GM12878 (cell line): ENCODE measurements at regions not wholly inside any gene's neighbourhood (a gene's known extent, or its start where the extent isn't known, plus 50 kb on each side); places are given as distances from the start of the nearest gene placed in this dataset.
"Not testable (repeated sequence)": the region's sequence is repeated elsewhere in the genome, so short reads cannot be mapped to it uniquely, and the experiment has no call there.

Source experiments
- ATAC-seq: fragments of 200-7000 bp; cut with Tn5 transposase; 3 replicates; pipeline ENCODE4 v1.9.1; 2020; ENCODE audit warnings: mild to moderate bottlenecking, moderate library complexity
- BruUV-seq: library from RNA; stranded (reverse); fragments of 400-500 nt; replicated peaks from 2 replicates; lab custom pipeline; 2021; lab: Mats Ljungman, UMichigan
- CTCF ChIA-PET: fragments of 300-600 bp; sonication (Branson Sonifier 250); formaldehyde crosslinking; extraction: SDS; loops from one replicate; lab custom pipeline; 2021; ENCODE audit warnings: inconsistent platforms; lab: Yijun Ruan, JAX
- POLR2A ChIA-PET: fragments of 350-600 bp; formaldehyde crosslinking; extraction: SDS; loops from one replicate; lab custom pipeline; 2021; ENCODE audit warnings: inconsistent platforms; lab: Charles Lee
- RAD21 ChIA-PET: fragments of 300-600 bp; sonication (Branson Sonifier 250); formaldehyde crosslinking; loops from one replicate; lab custom pipeline; 2023; ENCODE audit warnings: antibody characterized with exemption; ENCODE audit not compliant: unreplicated experiment; lab: Charles Lee
- SMC1A ChIA-PET: fragments of 300-600 bp; sonication (Branson Sonifier 250); formaldehyde crosslinking; loops from one replicate; lab custom pipeline; 2023; ENCODE audit not compliant: unreplicated experiment, uncharacterized antibody; lab: Charles Lee
- DNase-seq: peaks from one replicate; pipeline ENCODE4 v3.0.0-alpha.2; 2011; ENCODE audit warnings: low read depth, low spot score
- FAIRE-seq: peaks from 3 replicates; lab custom pipeline; 2011; peaks lifted over from hg19 to GRCh38; lab: Jason Lieb, UNC
- H2AFZ ChIP-seq: 2 replicates; pipeline ENCODE4 v1.6.0; 2011; ENCODE audit warnings: low read depth, low read length, control low read depth; ENCODE audit not compliant: control insufficient read depth
- H3K27ac ChIP-seq: 2 replicates; pipeline ENCODE4 v1.5.1; 2011; ENCODE audit warnings: control low read depth; ENCODE audit not compliant: control insufficient read depth, insufficient read depth
- H3K27me3 ChIP-seq, 2 experiments: replicated peaks in 1 of 2; 2 replicates each; pipeline versions ENCODE4 v1.6.0 to v1.6.1; 2011; ENCODE audit warnings: low read length in 1 of 2; ENCODE audit not compliant: control insufficient read depth in 2 of 2, insufficient read depth in 2 of 2
- H3K36me3 ChIP-seq, 2 experiments: 2 replicates each; pipeline ENCODE4 v1.5.1; 2011; ENCODE audit warnings: low read length in 1 of 2; ENCODE audit not compliant: control insufficient read depth in 2 of 2, insufficient read depth in 2 of 2
- H3K4me1 ChIP-seq: 2 replicates; pipeline ENCODE4 v1.6.1; 2011; ENCODE audit warnings: mild to moderate bottlenecking, low read length, moderate library complexity, mixed read lengths; ENCODE audit not compliant: control insufficient read depth, insufficient read depth
- H3K4me2 ChIP-seq: 2 replicates; pipeline ENCODE4 v1.6.0; 2011; ENCODE audit warnings: control low read depth; ENCODE audit not compliant: control insufficient read depth, insufficient read depth
- H3K4me3 ChIP-seq: fragments of 200-600 bp; sonication (generic); 2 replicates; pipeline ENCODE4 v1.5.1; 2016
- H3K79me2 ChIP-seq: 2 replicates; pipeline ENCODE4 v1.6.0; 2011; ENCODE audit warnings: low read length; ENCODE audit not compliant: control insufficient read depth, insufficient read depth
- H3K9ac ChIP-seq: 2 replicates; pipeline ENCODE4 v1.8.0; 2011; ENCODE audit warnings: low read length, control low read depth, mixed read lengths; ENCODE audit not compliant: control insufficient read depth, insufficient read depth
- H3K9me3 ChIP-seq: replicated peaks from 3 replicates; pipeline ENCODE4 v1.5.1; 2011; ENCODE audit warnings: mild to moderate bottlenecking, low read length; ENCODE audit not compliant: control insufficient read depth, insufficient read depth
- H4K20me1 ChIP-seq: 2 replicates; pipeline ENCODE4 v1.6.0; 2011; ENCODE audit not compliant: control insufficient read depth, insufficient read depth
- WGBS: methylation state at CpG from one replicate; pipeline ENCODE4 v1.1.6; 2016; ENCODE audit warnings: low lambda C conversion rate; ENCODE audit not compliant: insufficient replicate concordance, insufficient coverage; ENCODE audit errors: missing lambda C conversion rate; 5-methylcytosine and 5-hydroxymethylcytosine counted together
- in situ Hi-C: fragments of 300-500 bp; cut with MboI; formaldehyde crosslinking; loops from 9 replicates; pipeline ENCODE4 v1.14.3; 2018; ENCODE audit warnings: mixed read lengths
- intact Hi-C: fragments of 100-400 bp; cut with micrococcal nuclease; formaldehyde crosslinking; loops from one replicate; pipeline ENCODE4 v1.14.2; 2022; ENCODE audit not compliant: unreplicated experiment

DNA sequence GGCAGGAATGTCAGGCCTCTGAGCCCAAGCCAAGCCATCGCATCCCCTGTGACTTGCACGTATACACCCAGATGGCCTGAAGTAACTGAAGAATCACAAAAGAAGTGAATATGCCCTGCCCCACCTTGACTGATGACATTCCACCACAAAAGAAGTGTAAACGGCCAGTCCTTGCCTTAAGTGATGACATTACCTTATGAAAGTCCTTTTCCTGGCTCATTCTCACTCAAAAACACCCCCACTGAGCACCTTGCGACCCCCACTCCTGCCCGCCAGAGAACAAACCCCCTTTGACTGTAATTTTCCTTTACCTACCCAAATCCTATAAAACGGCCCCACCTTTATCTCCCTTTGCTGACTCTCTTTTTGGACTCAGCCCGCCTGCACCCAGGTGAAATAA, 185.8 kb upstream of the MEIS1 start:
- H3K27ac ChIP-seq, H4K20me1 ChIP-seq, POLR2A ChIA-PET, H3K4me1 ChIP-seq, H3K4me3 ChIP-seq, H3K4me2 ChIP-seq, H3K9ac ChIP-seq, ATAC-seq, FAIRE-seq, H3K27me3 ChIP-seq, in situ Hi-C loops, DNase-seq, H3K36me3 ChIP-seq, H2AFZ ChIP-seq, BruUV-seq, intact Hi-C loops, SMC1A ChIA-PET, CTCF ChIA-PET, RAD21 ChIA-PET, H3K9me3 ChIP-seq, H3K79me2 ChIP-seq: not testable (repeated sequence)
- 20% methylated on average over 5 of the region's 7 CpGs for WGBS

- CTCF ChIA-PET, RAD21 ChIA-PET, H3K9ac ChIP-seq, FAIRE-seq, H4K20me1 ChIP-seq, SMC1A ChIA-PET, DNase-seq, H3K4me2 ChIP-seq, H3K27ac ChIP-seq, intact Hi-C loops, H3K4me3 ChIP-seq, BruUV-seq, in situ Hi-C loops, H3K36me3 ChIP-seq, POLR2A ChIA-PET, ATAC-seq, H3K4me1 ChIP-seq, H2AFZ ChIP-seq, H3K9me3 ChIP-seq, H3K27me3 ChIP-seq, H3K79me2 ChIP-seq: not testable (repeated sequence)
- WGBS: 26% methylated on average over 5 of the region's 5 CpGs
These were observed 191.1 kb upstream of the MEIS1 start for GRCh38 chr2:66243809-66244208.

- BruUV-seq, POLR2A ChIA-PET, in situ Hi-C loops: not testable (repeated sequence)
These were observed 192.0 kb upstream of the MEIS1 start for GRCh38 chr2:66242888-66243287.

More at GRCh38 chr2:66242888-66243287, 192.0 kb upstream of the MEIS1 start:
- H3K4me2 ChIP-seq, H3K79me2 ChIP-seq, RAD21 ChIA-PET, DNase-seq, H2AFZ ChIP-seq, H4K20me1 ChIP-seq, H3K4me1 ChIP-seq, H3K4me3 ChIP-seq, H3K36me3 ChIP-seq, CTCF ChIA-PET, ATAC-seq, H3K27me3 ChIP-seq, intact Hi-C loops, FAIRE-seq, H3K27ac ChIP-seq, H3K9me3 ChIP-seq, H3K9ac ChIP-seq, SMC1A ChIA-PET: not testable (repeated sequence)
- WGBS: 6% methylated on average over 1 of the region's 1 CpG
